Ovary (tissue), 7 donors: ENCODE measurements at regions not wholly inside any gene's neighbourhood (a gene's known extent, or its start where the extent isn't known, plus 50 kb on each side); places are given as distances from the start of the nearest gene placed in this dataset.

Experiments
- DNase-seq, 5 donors: peaks; one replicate each; pipeline ENCODE4 v3.0.0-alpha.2; 2019 to 2020
- H3K27ac ChIP-seq, 2 donors: fragments of 200-600 bp; one replicate each; pipeline versions ENCODE4 v1.5.1 to v1.8.0; 2019 to 2022
- H3K27me3 ChIP-seq: fragments of 200-600 bp; one replicate; pipeline ENCODE4 v1.8.0; 2022
- H3K36me3 ChIP-seq: fragments of 200-600 bp; sonication (generic); one replicate; pipeline ENCODE4 v1.5.1; 2019
- H3K4me1 ChIP-seq: one replicate; pipeline ENCODE4 v1.8.1; 2013; ENCODE audit warnings: mild to moderate bottlenecking, moderate library complexity; ENCODE audit not compliant: insufficient read depth
- H3K4me3 ChIP-seq: fragments of 200-600 bp; sonication (generic); one replicate; pipeline ENCODE4 v1.5.1; 2017
- H3K9me3 ChIP-seq, 2 donors: fragments of 200-600 bp in 1 of 2; sonication (generic) in 1 of 2; one replicate each; pipeline versions ENCODE4 v1.5.1 to v1.8.1; 2013 to 2019; ENCODE audit warnings: mild to moderate bottlenecking in 1 of 2, moderate library complexity in 1 of 2
- CTCF ChIP-seq, 3 donors: fragments of 450-650 bp in 2 of 3; fragments of 200-600 bp in 1 of 3; IDR thresholded peaks; one replicate each; pipeline versions ENCODE4 v1.5.1 to v1.8.0; 2016 to 2022; ENCODE audit warnings: antibody characterized with exemption in 3 of 3, mild to moderate bottlenecking in 1 of 3
- EP300 ChIP-seq: sonication (generic); formaldehyde crosslinking; IDR thresholded peaks from one replicate; pipeline ENCODE4 v1.6.1; 2017; ENCODE audit warnings: antibody characterized with exemption
- POLR2A ChIP-seq: fragments of 450-650 bp; IDR thresholded peaks from one replicate; pipeline ENCODE4 v1.6.1; 2017; ENCODE audit warnings: antibody characterized with exemption, mild to moderate bottlenecking, moderate library complexity
- WGBS, 3 donors: extraction: QIAGEN DNeasy Blood & Tissue Kit in 1 of 3; methylation state at CpG; one replicate each; pipeline versions ENCODE4 v1.1.5 to v1.1.7; 2013 to 2017; 5-methylcytosine and 5-hydroxymethylcytosine counted together
- intact Hi-C, 4 donors: fragments of 100-400 bp; cut with DNase I; formaldehyde crosslinking; loops; one replicate each; pipeline versions ENCODE4 v1.11.0 to v1.15.1; 2022 to 2023
- donor health status: DM: no; HTN: no; CAD: no; lungs with moderate emphysema.
- donor health status: DM: no; HTN: no; CAD: no.
- donor health status: Bipolar disorder and iron deficiency.
- donor health status: DM: no; HTN: no; CAD: no.
- donor health status: DM: yes; HTN: yes; CAD: no.

GRCh38 chr4:101421386-101421785 is 74.1 kb upstream of the PPP3CA start:
- no peak overlapping the region for H3K27ac ChIP-seq
- TF ChIP-seq POLR2A (no peak), CTCF (IDR thresholded peaks at IDR 0.05) (no peak), EP300 (no peak)
- H3K27me3 ChIP-seq = no peaks in the 10 kb centered on the region
- no peaks in the 10 kb centered on the region for H3K4me1 ChIP-seq
- 84 to 93% (median 87%) methylated on average over 2 of the region's 2 CpGs for WGBS, 3 donors
- DNase-seq = no peak
- H3K4me3 ChIP-seq = no peak overlapping the region
- intact Hi-C loops = no loop called here
- no peaks in the 10 kb centered on the region for H3K9me3 ChIP-seq
- H3K36me3 ChIP-seq = no peaks in the 10 kb centered on the region

GRCh38 chr4:101420661-101421060 is 73.3 kb upstream of the PPP3CA start:
- intact Hi-C loops = no loop called here
- Histone ChIP-seq H3K27ac (no peak overlapping the region), H3K36me3 (no peaks in the 10 kb centered on the region), H3K4me3 (no peak overlapping the region), H3K4me1 (no peaks in the 10 kb centered on the region), H3K9me3 (no peaks in the 10 kb centered on the region), H3K27me3 (no peaks in the 10 kb centered on the region)
- no peak for DNase-seq
- TF ChIP-seq EP300 (no peak), POLR2A (no peak), CTCF (IDR thresholded peaks at IDR 0.05) (no peak)

GRCh38 chr4:101419336-101420135 is 72.2 kb upstream of the PPP3CA start:
- intact Hi-C loops = no loop called here
- DNase-seq = no peak
- 31 to 33% (median 33%) methylated on average over 5 of the region's 5 CpGs for whole genome bisulfite sequencing, 3 donors
- TF ChIP-seq CTCF (IDR thresholded peaks at IDR 0.05) (no peak), POLR2A (no peak), EP300 (no peak)
- Histone ChIP-seq H3K36me3 (no peaks in the 10 kb centered on the region), H3K4me1 (no peaks in the 10 kb centered on the region), H3K9me3 (no peaks in the 10 kb centered on the region), H3K4me3 (no peak overlapping the region), H3K27me3 (no peaks in the 10 kb centered on the region), H3K27ac (no peak overlapping the region)

GRCh38 chr4:101418466-101418865 is 71.1 kb upstream of the PPP3CA start:
- Histone ChIP-seq H3K4me1 (no peaks in the 10 kb centered on the region), H3K27me3 (no peaks in the 10 kb centered on the region), H3K27ac (no peak overlapping the region), H3K4me3 (no peak overlapping the region), H3K36me3 (no peaks in the 10 kb centered on the region), H3K9me3 (no peaks in the 10 kb centered on the region)
- DNase-seq = no peak
- intact Hi-C loops = no loop called here
- 47 to 51% (median 48%) methylated on average over 2 of the region's 2 CpGs for WGBS, 3 donors
- no peak for TF ChIP-seq POLR2A
- TF ChIP-seq EP300 = no peak
- TF ChIP-seq CTCF (IDR thresholded peaks at IDR 0.05) = no peak
